Stimulated activated CD8-positive, alpha-beta memory T cell treated with anti-CD3 and anti-CD28 coated beads, Interleukin-4, amount 100 ng/mL, for 48 hours (primary cell): ENCODE measurements at regions not wholly inside any gene's neighbourhood (a gene's known extent, or its start where the extent isn't known, plus 50 kb on each side); places are given as distances from the start of the nearest gene placed in this dataset.
A peak's percentile ranks its signal among the peaks of the same experiment; 100 is the strongest.
"Not testable (repeated sequence)": the region's sequence is repeated elsewhere in the genome, so short reads cannot be mapped to it uniquely, and the experiment has no call there.

Experiments
- DNase-seq: peaks from one replicate; pipeline ENCODE4 v3.0.0-alpha.2; 2020

DNA sequence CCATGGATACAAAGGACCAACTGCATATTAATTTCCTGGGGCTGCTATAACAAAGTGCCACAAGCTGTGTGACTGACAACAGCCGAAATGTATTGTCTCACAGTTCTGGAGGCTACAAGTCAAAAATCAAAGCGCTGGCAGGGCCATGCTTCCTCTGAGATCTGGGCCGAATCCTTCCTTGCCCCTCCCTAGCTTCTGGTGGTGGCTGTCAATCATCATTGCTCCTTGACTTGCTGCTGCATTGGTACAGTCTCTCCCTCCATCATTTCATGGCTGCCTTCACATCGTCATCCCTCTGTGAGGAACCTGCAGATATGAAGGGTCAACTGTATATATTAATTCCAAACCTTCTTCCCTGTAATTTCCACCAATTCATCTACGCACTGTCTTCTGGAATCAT, 118.3 kb downstream of the EXOC5 start:
- DNase-seq: no peak

DNA sequence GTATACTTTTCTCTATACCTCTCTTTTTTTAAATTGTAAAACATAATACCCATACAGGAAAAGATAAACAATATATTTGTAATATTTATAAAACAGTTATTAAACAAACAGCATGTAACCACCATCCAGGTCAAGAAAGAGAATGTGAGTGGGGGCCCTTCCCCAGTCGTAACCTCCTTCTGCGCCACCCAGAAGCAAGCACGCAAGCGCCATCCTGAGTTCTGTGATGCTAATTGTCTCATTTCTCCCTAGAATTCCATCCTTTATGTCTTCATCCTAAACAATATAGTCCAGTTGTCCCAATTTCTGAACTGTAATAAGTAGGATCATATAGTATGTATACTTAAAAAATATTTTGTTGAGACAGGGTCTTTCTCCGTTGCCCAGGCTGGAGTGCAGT, 129.5 kb downstream of the EXOC5 start:
- DNase-seq: no peak

DNA sequence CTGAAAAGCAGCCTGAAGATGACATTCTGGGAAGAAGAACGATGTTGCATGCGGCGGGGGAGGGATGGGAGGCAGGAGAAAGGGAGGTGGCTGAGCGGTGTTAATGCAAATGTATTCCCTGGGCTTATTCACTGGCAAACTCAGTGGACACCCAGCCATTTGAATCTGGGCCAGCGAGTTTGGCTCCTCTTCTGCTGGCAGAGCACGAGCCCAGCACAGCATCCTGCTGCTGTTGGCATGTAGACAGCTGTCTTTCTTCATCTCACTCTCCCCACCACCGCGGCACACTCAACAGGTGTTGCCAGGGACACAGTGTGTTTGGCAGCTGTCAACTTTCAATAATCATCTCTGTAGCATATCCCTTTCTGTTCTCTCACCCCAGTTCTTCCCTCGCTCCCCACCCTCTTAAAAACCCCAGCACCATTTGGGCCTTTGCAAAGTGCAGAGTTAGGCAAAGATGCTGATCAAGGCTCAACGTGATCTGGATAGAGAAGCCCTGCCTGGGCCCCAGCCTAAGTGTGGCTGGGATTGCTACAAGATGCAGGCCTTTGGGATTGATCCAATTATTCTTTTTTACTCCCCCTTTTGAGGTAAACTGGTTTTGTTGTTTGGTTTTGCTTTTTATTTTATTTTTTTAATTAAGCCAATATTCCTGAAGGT, 131.9 kb downstream of the EXOC5 start:
- DNase-seq: no peak

DNA sequence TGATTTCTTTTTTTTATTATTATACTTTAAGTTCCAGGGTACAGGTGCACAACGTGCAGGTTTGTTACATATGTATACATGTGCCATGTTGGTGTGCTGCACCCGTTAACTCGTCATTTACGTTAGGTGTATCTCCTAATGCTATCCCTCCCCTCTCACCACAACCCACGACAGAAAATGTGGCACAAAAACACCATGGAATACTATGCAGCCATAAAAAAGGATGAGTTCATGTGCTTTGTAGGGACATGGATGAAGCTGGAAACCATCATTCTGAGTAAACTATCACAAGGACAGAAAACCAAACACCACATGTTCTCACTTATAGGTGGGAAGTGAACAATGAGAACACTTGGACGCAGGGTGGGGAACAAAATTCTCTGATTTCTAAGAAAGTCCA, 140.9 kb downstream of the EXOC5 start:
- not testable (repeated sequence) for DNase-seq

DNA sequence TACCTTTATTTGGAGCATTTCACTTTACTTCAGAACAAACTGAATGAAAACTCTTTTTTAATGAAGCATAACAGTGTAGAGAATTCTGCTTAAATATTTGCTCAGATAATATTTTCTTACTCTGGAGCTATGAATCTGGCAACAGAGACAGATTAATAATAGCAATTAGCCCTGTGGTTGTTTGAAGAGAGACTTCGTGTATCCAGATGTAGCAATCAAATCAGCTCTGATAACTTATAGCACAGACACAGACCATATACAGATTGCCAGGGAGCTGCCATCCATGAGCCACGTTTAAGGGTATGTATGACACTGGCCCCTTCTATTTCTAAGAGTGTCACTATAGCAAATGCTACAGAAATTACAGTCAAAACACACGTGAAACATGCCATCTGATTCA, 146.6 kb downstream of the EXOC5 start:
- no peak for DNase-seq

DNA sequence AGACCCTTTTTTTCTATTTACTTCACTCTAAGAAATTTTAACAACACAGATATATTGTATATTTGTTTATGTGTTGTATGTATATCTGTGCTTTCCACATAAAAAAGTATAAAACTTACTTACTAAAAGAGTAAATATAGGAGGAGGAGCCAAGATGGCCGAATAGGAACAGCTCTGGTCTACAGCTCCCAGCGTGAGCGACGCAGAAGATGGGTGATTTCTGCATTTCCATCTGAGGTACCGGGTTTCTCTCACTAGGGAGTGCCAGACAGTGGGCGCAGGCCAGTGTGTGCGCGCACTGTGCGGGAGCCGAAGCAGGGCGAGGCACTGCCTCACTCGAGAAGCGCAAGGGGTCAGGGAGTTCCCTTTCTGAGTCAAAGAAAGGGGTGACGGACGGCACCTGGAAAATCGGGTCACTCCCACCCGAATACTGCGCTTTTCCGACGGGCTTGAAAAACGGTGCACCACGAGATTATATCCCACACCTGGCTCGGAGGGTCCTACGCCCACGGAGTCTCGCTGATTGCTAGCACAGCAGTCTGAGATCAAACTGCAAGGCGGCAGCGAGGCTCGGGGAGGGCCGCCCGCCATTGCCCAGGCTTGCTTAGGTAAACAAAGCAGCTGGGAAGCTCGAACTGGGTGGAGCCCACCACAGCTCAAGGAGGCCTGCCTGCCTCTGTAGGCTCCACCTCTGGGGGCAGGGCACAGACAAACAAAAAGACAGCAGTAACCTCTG, 156.5 kb downstream of the EXOC5 start:
- not testable (repeated sequence) for DNase-seq

DNA sequence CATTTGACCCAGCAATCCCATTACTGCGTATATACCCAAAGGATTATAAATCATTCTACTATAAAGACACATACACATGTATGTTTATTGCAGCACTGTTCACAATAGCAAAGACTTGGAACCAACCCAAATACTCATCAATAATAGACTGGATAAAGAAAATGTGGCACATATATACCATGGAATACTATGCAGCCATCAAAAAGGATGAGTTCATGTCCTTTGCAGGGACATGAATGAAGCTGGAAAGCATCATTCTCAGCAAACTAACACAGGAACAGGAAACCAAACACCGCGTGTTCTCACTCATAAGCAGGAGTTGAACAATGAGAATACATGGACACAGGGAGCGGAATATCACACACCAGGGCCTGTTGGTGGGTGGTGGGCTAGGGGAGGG, 158.3 kb downstream of the EXOC5 start:
- DNase-seq: not testable (repeated sequence)

DNA sequence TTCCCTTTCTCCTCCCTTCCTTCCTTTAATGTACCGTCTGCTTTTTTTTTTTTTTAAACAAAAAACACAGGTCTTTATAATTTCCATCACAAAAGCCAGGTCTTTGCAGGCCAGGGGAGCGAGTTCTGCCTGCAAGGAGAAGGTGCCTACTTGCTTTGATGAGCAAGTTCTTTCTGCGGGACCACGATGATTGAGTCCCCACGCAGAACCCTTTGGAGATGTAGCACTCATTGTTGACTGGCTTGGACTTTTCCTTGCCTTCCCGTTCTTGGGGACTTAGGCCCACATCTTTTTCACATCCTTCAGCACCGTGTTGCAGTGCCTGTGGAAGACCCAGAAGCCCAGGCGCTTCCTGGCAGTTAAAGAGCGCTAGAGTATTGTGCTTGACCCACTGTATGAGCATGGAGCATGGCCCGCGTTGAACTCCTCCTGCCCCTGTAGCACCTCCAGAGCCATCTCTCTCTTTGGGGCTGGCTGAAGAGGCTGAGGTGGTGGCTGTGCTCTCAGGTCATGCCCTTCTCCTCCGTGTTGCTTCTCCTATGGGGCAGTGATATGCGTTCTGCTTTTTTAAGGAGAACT, 177.6 kb downstream of the EXOC5 start:
- no peak for DNase-seq

DNA sequence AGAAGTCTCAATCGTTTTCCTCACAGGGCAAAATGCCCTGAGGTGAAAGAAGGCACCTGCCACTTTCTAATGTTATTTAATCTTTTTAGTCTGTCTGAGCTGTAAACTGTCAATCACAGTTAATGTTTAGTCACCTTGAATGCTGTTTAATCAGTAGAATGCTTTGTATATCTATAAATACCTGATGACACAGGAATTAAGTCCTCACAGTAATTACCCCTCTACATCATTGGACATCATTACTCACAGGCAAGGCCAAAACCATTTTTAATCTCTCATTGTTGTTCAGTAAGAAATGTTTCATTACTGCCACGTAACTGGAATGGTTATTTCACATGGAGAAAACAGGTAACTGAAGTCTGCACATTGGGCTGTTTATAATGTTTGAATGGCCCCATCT, 178.8 kb downstream of the EXOC5 start:
- no peak for DNase-seq

DNA sequence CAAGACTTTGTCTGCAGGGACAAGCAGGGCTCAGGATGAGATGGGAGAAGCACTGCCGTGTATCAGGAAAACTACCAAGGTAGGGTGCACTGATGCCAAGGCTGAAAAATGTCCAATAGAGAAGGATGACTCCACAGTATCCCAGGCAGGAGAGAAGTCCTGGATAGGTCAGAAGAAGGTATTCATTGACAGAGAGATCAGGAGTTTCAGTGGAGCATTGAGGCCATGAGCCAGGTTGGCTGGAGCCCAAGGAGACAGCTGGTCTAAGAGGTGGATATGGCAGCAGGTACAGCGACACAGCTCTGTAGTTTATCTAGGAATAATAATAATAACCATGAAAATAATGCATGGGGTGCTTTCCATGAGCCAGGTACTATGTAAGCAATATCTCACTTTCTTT, 180.9 kb downstream of the EXOC5 start:
- DNase-seq: no peak

DNA sequence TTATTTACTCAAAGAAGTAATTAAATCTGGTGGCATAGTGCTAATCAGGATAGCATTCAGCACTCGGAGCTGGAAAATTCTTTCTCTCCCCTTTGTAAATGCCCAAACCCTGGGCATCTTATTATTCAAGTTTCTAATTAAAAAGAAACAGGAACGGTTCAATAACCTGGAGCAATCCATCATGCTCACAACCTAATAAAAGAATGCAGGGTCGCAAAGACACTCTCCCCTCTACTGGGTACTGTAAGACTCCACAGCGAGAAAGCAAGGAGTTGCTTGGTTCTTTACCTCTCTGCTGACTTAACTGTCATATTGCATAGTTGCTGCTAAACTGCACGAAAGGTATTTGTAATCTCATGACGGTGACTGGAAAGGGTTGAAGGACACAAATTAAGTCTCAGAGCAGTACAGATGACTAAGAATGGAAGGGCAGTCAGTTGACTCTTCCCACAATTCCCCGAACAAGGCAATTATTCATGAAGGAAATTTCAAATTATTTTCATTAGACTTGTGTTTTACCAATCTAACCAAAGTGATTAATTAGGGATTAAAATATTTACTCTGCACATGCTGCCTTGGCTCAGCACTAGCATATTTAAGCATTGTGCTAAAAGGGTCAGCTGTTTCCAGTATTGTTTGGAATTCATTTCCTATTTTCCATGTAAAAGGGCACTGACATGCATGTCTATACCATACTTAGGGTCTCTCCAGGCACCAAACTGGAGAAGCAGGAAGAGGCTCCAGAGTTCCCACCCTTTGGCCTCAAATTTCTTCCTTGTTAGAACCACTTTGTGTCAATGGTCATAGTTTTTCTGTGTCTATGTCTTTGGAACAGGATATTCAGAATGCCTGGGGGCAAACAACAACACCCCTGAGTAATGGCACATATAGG, 182.2 kb downstream of the EXOC5 start:
- DNase-seq: no peak

DNA sequence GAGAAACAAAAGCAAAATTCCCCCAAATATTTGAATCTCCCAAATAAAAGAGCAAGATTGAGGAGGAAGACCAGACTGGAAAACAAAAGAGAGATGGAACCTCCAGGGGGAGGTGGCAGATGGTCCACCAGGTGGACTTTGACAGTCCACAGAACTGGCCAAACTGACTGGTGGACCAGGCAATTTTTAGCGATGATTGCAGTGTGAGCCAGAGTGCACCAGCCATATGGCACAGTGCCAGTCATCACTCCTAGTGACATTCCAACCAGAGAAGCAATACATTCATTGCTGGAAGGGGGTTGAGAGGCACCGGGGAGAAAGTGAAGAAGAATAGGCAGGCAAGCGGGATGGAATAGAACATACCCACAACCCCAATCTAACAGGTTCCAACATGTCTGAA, 182.9 kb downstream of the EXOC5 start:
- DNase-seq: no peak

DNA sequence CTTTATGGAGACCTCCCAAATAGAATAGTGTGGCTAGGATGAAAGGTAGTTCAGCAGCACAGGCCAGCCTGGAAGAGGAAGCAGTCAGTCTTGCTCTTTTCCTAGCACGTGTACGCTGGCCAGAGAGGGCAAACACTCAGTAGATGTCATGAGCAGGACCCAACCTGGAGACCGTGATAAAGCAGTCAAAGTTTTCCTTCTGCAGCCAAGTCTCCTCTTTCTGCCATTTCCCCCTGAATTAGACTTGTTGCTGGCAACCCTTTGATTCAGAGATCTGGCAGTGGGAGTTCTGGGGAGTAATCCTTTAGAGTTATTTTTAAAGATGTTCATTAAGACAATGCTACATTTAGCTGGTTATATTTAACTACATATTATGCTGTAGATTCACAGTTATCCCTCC, 183.7 kb downstream of the EXOC5 start:
- no peak for DNase-seq

DNA sequence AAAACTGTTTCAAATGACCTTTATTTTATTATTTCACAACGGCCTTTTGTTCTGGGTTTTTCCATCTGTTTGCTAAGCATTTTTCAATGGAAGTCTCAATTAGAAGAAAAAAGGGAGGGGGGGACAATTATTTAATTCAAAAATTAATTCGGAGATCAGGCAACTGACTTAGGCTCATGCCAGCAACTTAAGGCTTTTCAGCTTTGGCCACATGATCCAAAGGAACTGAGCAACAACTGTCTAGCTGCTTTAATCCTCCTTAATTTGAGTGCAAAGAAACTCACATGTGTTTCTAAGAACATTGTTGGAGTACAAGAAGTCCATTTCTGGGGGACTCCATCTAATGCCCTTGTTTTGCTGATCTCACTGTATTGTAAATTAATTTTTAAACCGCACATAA, 188.0 kb downstream of the EXOC5 start:
- no peak for DNase-seq

DNA sequence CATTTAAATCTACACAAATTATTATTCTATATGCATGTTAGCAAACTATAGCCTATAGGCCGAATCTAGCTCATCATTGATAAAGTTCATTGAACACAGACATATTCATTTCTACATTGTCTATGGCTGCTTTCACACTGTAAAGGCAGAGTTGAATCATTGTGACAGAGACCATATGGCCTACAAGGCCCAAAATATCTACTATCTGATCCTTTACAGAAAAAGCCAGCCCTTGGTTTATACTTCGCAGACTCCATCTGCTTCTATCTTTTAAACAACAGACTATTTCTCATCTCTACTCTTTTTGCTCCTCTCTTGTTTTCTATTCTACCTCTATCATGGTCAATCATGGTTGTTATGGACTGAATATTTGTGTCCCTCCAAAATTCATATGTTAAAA, 190.7 kb downstream of the EXOC5 start:
- no peak for DNase-seq

DNA sequence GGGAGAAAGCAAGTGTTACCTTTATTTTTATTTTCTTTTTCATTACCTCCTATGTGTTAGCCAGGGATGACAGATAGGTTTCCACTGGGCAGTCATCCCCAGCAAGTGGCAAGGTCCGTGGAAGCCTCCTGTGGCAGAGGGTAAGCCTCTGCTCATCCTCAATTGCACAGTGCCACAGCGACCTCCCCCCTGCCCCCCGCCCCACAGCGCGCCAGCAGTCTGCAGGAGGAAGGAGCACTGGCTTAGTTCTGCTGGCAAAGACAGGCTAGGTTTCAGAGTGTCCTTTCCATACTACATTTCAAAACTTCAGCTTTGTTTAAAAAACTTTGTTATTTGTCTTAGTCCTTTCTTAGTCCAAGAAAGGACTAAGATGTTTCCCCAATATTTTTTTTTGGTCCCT, 194.7 kb downstream of the EXOC5 start:
- no peak for DNase-seq

DNA sequence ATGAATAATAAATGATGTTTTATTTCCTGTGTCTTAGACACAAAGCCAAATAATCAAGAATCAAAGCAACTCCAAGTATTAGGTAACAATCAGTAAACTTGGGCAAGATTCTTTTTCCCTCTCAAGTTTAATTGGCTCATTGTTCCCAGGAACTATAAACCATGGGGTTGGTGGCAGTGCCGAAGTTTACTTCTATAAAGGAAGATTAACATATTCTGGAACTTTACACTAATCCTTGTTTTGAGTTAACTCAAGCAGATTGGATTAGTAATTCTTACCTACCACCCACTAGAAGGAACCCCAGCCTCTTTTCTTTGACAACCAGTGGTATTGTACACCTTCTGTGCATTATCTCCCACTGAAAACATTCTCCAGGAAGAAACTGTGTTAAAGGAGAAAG, 197.1 kb downstream of the EXOC5 start:
- DNase-seq: no peak

DNA sequence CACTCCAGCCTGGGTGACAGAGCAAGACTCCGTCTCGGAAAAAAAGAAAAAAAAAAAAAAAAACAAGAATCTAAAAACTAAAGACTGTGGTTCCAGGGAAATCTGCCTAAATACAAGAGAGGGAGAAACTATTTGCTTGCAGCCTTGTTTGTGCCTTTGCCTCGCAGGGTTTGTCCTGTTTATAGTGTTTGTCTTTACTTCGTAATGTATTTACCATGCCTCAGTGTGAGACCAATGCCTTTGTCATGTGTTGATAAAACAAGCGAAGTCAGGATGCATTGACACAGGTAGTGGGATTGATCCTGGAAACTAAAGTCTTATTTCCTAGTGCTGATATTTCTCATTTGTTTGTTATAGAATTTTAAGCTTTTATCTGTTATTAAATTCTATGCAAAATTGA, 199.0 kb downstream of the EXOC5 start:
- no peak for DNase-seq

DNA sequence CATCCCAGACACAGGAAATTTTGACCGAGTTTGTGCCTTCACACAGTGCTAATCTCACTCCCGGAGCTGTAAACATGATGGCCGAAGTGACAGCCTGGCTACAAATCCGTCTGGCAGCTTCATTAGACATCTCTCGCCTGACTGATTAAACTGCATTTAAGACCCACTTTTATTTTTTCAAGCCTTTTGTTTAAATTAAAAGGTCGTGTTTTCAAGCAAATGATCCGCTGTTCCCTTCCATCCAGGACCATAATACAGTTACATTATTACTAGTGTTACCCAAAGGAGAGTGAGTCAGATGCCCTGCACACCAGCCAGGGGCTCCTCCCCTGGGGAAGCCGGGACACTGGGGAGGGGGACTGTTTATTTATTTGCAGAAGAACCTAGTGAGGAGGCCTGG, 200.2 kb downstream of the EXOC5 start:
- DNase-seq: no peak

DNA sequence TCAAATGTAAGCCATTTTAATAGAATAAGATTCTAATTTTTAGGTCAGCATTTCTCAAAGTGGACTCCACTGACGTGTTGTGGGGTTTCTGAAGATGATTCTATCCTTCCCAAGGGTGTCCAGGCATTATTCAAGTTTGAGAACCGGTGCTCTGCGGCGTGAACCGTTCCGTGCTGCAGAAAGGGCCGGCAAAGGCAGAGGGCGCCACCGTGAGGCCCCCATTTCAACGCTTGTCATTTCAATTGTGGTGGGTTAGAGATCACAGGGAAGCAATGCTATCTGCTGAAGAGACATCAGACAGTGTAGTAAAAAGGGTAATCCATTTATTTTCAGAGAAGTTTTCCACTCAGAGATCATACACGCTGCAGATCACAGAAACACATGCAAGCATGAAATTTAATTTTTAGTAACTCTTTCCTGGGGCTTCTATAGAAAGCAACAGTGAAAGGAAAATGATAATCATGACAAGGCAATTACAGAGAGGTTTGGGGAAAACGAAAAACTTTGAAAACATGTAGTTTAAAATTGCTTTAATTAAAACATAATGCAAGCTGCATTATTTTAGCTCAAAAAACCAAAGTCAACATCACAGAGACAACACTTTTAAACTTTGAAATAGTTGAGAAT, 201.7 kb downstream of the EXOC5 start:
- DNase-seq: peak; percentile 64

DNA sequence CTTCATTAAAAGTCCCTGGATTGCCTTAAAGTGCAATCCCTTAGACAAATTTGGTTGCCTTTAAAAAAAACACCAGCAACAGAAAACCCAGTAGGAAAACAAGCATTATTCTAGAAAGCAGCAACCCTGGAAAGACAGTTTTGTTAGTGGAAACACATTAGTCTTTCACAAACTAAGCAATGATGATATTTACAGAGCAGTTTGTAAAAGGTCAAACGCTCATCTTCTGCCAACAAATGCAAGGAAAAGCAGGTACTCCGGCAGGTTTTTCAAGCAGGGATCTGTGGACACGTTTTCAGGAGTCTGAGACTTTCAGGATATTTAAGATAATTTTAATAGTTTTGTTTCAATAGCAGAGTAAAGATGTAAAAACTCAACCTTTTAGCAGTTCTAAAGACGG, 202.2 kb downstream of the EXOC5 start:
- no peak for DNase-seq

DNA sequence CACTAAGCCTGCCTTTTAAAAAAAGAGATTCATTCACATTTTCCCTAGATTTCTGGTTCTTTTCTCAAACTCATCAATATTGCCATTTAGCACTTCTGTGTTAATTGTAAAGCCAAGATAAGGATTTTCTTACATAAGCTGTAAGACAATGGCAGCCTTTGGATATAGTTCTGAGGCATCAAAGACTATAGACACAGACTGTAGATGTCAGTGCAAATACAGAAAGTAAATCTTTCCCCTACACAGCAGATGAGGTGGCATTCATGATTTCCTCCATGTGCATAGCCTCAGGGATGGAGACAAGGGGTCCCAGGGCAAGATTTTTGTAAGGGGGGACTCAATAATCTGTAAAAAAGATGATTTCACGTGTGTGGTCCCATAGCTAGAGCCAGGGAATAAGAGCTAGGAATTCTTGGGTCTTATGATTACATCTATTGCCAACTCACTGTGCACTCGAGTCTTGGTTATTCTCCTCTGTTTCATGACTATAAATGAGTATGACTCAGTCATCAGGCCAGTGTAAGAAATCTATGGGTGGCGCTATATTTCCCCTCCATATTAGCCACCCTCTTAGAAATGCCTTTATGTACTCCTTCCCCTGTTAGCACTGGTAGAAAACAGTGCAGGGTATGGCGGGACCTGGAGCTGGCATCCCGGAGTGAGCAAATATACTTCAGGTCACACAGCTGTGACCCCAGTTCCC, 207.5 kb downstream of the EXOC5 start:
- no peak for DNase-seq
